WERI-Rb-1 (cell line): ENCODE measurements at regions not wholly inside any gene's neighbourhood (a gene's known extent, or its start where the extent isn't known, plus 50 kb on each side); places are given as distances from the start of the nearest gene placed in this dataset.

Experiments used
- DNase-seq: peaks from one replicate; pipeline ENCODE4 v3.0.0-alpha.2; 2020
- H3K27ac ChIP-seq: fragments of 250-450 bp; sonication (Bioruptor Pico); 2 replicates; pipeline ENCODE4 v1.5.1; 2020; ENCODE audit warnings: mild to moderate bottlenecking, moderate library complexity
- H3K27me3 ChIP-seq: fragments of 250-450 bp; sonication (Bioruptor Pico); 2 replicates; pipeline ENCODE4 v1.5.1; 2021; ENCODE audit warnings: mild to moderate bottlenecking, low read depth, moderate library complexity; ENCODE audit not compliant: insufficient read depth, severe bottlenecking
- H3K36me3 ChIP-seq: fragments of 250-450 bp; sonication (Bioruptor Pico); 2 replicates; pipeline ENCODE4 v1.5.1; 2020; ENCODE audit warnings: mild to moderate bottlenecking, moderate library complexity
- H3K4me3 ChIP-seq: 2 replicates; pipeline ENCODE4 v1.5.1; 2011; ENCODE audit warnings: low read depth, mild to moderate bottlenecking, control low read depth, low read length
- H3K9me3 ChIP-seq: fragments of 250-450 bp; sonication (Bioruptor Pico); 2 replicates; pipeline ENCODE4 v1.5.1; 2021; ENCODE audit warnings: mild to moderate bottlenecking, moderate library complexity; ENCODE audit not compliant: severe bottlenecking
- TF ChIP-seq, protein P1 (sequence below): IDR thresholded peaks from 2 replicates; pipeline ENCODE4 v1.5.1; 2011; ENCODE audit warnings: low read depth, mild to moderate bottlenecking, control low read depth, inconsistent platforms, low read length

- TF ChIP-seq, protein P1, sequence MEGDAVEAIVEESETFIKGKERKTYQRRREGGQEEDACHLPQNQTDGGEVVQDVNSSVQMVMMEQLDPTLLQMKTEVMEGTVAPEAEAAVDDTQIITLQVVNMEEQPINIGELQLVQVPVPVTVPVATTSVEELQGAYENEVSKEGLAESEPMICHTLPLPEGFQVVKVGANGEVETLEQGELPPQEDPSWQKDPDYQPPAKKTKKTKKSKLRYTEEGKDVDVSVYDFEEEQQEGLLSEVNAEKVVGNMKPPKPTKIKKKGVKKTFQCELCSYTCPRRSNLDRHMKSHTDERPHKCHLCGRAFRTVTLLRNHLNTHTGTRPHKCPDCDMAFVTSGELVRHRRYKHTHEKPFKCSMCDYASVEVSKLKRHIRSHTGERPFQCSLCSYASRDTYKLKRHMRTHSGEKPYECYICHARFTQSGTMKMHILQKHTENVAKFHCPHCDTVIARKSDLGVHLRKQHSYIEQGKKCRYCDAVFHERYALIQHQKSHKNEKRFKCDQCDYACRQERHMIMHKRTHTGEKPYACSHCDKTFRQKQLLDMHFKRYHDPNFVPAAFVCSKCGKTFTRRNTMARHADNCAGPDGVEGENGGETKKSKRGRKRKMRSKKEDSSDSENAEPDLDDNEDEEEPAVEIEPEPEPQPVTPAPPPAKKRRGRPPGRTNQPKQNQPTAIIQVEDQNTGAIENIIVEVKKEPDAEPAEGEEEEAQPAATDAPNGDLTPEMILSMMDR = no peak
- Histone ChIP-seq H3K9me3 (no peaks in the 10 kb centered on the region), H3K27me3 (no peaks in the 10 kb centered on the region), H3K27ac (no peak overlapping the region), H3K4me3 (no peak overlapping the region), H3K36me3 (no peaks in the 10 kb centered on the region)
- DNase-seq = no peak
Measured at GRCh38 chr16:5549802-5550201, 452.2 kb upstream of the EEF2KMT start.

- TF ChIP-seq, protein P1 = no peak
- H3K36me3 ChIP-seq = no peaks in the 10 kb centered on the region
- no peaks in the 10 kb centered on the region for H3K27me3 ChIP-seq
- no peak overlapping the region for H3K27ac ChIP-seq
- no peak overlapping the region for H3K4me3 ChIP-seq
- no peak for DNase-seq
- H3K9me3 ChIP-seq = peaks cover 4% of the 10 kb centered on the region
Measured at GRCh38 chr16:5541356-5541755, 443.8 kb upstream of the EEF2KMT start.

DNA sequence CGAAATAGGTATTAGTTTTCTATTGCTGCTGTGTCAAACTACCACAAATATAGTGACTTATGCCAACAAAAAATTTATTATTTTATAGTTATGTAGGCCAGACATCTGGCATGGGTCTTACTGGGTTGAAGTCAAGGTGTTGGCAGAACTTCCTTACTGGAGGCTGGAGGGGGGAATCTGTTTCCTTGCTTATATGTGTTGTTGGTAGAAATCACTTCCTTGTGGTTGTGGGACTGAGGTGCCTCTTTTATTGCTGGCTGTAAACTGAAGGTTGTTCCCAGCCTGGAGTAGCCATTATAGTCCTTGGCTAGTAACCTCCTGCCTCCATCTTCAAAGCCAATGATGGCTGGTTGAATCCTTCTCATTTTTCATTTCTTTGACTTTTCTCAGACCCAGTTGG lies 439.8 kb upstream of the EEF2KMT start:
- DNase-seq = no peak
- Histone ChIP-seq H3K36me3 (no peaks in the 10 kb centered on the region), H3K27ac (0 out of 2 replicates have a peak overlapping the region, but pooled peaks have one; percentile 21), H3K27me3 (no peaks in the 10 kb centered on the region), H3K9me3 (peaks cover 7% of the 10 kb centered on the region), H3K4me3 (no peak overlapping the region)
- TF ChIP-seq, protein P1 = no peak

DNA sequence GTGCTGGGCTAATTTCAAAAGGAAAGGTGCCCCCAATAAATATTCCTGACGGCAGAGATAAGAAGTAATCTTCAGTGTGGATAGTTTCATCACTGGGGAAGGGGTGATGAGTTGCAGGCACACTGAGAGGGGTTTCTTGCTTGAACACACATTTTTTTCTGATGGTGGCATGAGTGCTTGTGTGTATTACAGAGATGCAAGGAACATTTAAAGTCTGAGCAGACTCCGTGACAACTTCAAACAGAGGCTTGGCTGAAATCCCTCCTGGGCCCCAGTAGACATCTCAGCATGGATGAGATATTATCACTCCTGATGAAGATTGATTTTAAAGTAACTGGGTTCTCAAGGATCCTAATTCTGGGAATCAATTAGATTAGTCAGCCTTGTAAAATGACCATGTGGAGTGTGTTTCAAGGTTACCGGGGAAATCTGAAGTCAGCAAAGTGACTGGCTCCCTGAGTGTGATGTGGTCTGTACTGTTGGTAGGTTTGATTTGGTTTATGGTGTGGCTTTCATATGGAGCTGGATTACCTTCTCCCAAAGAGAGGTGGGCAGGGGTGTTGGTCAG lies 435.8 kb upstream of the EEF2KMT start:
- H3K27ac ChIP-seq = no peak overlapping the region
- peaks cover 7% of the 10 kb centered on the region for H3K9me3 ChIP-seq
- no peak for DNase-seq
- H3K36me3 ChIP-seq = no peaks in the 10 kb centered on the region
- no peaks in the 10 kb centered on the region for H3K27me3 ChIP-seq
- H3K4me3 ChIP-seq = no peak overlapping the region
- TF ChIP-seq, protein P1 = no peak

DNA sequence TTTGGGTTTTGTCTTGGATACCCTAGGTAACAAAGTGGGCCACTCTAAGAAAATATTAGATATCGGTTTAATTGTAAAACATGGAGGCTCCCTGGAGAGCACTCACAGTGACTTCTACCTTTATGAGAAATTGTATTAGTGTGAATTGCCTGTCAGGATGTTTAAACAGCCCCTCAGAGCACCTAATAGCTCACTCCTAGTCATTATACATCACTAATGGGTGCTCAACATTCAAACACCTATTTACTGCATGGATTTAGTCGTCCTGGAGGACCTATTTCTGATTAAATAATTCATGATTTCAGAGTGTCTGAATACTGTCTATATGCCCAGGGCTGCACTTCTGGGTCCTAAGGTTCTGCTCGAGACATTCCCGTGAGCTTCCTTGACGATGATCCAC lies 430.2 kb upstream of the EEF2KMT start:
- Histone ChIP-seq H3K4me3 (no peak overlapping the region), H3K27ac (no peak overlapping the region), H3K27me3 (no peaks in the 10 kb centered on the region), H3K36me3 (no peaks in the 10 kb centered on the region), H3K9me3 (peaks cover 2% of the 10 kb centered on the region)
- TF ChIP-seq, protein P1 = no peak
- DNase-seq = no peak

- DNase-seq = peak; percentile 55
- H3K9me3 ChIP-seq = peaks cover 2% of the 10 kb centered on the region
- no peaks in the 10 kb centered on the region for H3K36me3 ChIP-seq
- no peaks in the 10 kb centered on the region for H3K27me3 ChIP-seq
- TF ChIP-seq, protein P1 = no peak
- no peak overlapping the region for H3K4me3 ChIP-seq
- H3K27ac ChIP-seq = no peak overlapping the region
Measured at GRCh38 chr16:5526826-5527225, 429.2 kb upstream of the EEF2KMT start.
